Suprapubic skin (tissue), 4 donors: ENCODE measurements at regions not wholly inside any gene's neighbourhood (a gene's known extent, or its start where the extent isn't known, plus 50 kb on each side); places are given as distances from the start of the nearest gene placed in this dataset.

Experiments used
- DNase-seq, 2 donors: peaks; one replicate each; pipeline ENCODE4 v3.0.0-alpha.2; 2019; ENCODE audit warnings: low spot score in 2 of 2
- H3K27ac ChIP-seq: fragments of 200-600 bp; sonication (generic); one replicate; pipeline ENCODE4 v1.5.1; 2019
- H3K27me3 ChIP-seq: fragments of 200-600 bp; sonication (generic); one replicate; pipeline ENCODE4 v1.5.1; 2019
- H3K36me3 ChIP-seq: fragments of 200-600 bp; sonication (generic); one replicate; pipeline ENCODE4 v1.5.1; 2019
- H3K4me1 ChIP-seq: fragments of 200-600 bp; sonication (generic); one replicate; pipeline ENCODE4 v1.5.1; 2019
- H3K4me3 ChIP-seq: fragments of 200-600 bp; sonication (generic); one replicate; pipeline ENCODE4 v1.5.1; 2019; ENCODE audit warnings: mild to moderate bottlenecking
- H3K9me3 ChIP-seq: fragments of 200-600 bp; sonication (generic); one replicate; pipeline ENCODE4 v1.5.1; 2019
- CTCF ChIP-seq, 2 donors: fragments of 200-600 bp in 1 of 2; fragments of 450-650 bp in 1 of 2; sonication (generic) in 1 of 2; IDR thresholded peaks; one replicate each; pipeline ENCODE4 v1.5.1; 2016 to 2019; ENCODE audit warnings: antibody characterized with exemption in 2 of 2, mild to moderate bottlenecking in 1 of 2, moderate library complexity in 1 of 2
- EP300 ChIP-seq: sonication (generic); formaldehyde crosslinking; IDR thresholded peaks from one replicate; pipeline ENCODE4 v1.6.1; 2017; ENCODE audit warnings: antibody characterized with exemption
- POLR2A ChIP-seq, 2 donors: fragments of 450-650 bp; IDR thresholded peaks; one replicate each; pipeline ENCODE4 v1.6.1; 2017; ENCODE audit warnings: antibody characterized with exemption in 2 of 2, mild to moderate bottlenecking in 2 of 2, moderate library complexity in 2 of 2
- POLR2AphosphoS5 ChIP-seq, 3 donors: sonication (generic); formaldehyde crosslinking; IDR thresholded peaks; one replicate each; pipeline ENCODE4 v1.6.1; 2017; ENCODE audit warnings: antibody characterized with exemption in 3 of 3
- WGBS: methylation state at CpG from one replicate; pipeline ENCODE4 v1.1.5; 2018; 5-methylcytosine and 5-hydroxymethylcytosine counted together

GRCh38 chr6:94394822-94395221 is 975.5 kb upstream of the EPHA7 start:
- Histone ChIP-seq H3K27me3 (no peaks in the 10 kb centered on the region), H3K27ac (no peak overlapping the region), H3K4me3 (no peak overlapping the region), H3K9me3 (no peaks in the 10 kb centered on the region), H3K4me1 (no peaks in the 10 kb centered on the region), H3K36me3 (no peaks in the 10 kb centered on the region)
- no peak for TF ChIP-seq CTCF (IDR thresholded peaks at IDR 0.05)
- TF ChIP-seq POLR2A (IDR thresholded peaks at IDR 0.05) = no peak
- no peak for TF ChIP-seq EP300
- no peak for TF ChIP-seq POLR2AphosphoS5 (IDR thresholded peaks at IDR 0.05)
- no peak for DNase-seq
- 73% methylated on average over 2 of the region's 2 CpGs for WGBS

- Histone ChIP-seq H3K4me3 (no peak overlapping the region), H3K27ac (no peak overlapping the region), H3K9me3 (no peaks in the 10 kb centered on the region), H3K4me1 (no peaks in the 10 kb centered on the region), H3K27me3 (no peaks in the 10 kb centered on the region), H3K36me3 (no peaks in the 10 kb centered on the region)
- DNase-seq = no peak
- 56% methylated on average over 2 of the region's 2 CpGs for WGBS
- TF ChIP-seq POLR2AphosphoS5 (IDR thresholded peaks at IDR 0.05) = no peak
- no peak for TF ChIP-seq POLR2A (IDR thresholded peaks at IDR 0.05)
- TF ChIP-seq CTCF (IDR thresholded peaks at IDR 0.05) = no peak
- no peak for TF ChIP-seq EP300
These were observed 969.9 kb upstream of the EPHA7 start for GRCh38 chr6:94389218-94389617.

- H3K27ac ChIP-seq = no peak overlapping the region
- H3K9me3 ChIP-seq = no peaks in the 10 kb centered on the region
- no peaks in the 10 kb centered on the region for H3K36me3 ChIP-seq
- H3K4me1 ChIP-seq = no peaks in the 10 kb centered on the region
- DNase-seq = no peak
- no peaks in the 10 kb centered on the region for H3K27me3 ChIP-seq
- H3K4me3 ChIP-seq = no peak overlapping the region
- no peak for TF ChIP-seq POLR2AphosphoS5 (IDR thresholded peaks at IDR 0.05)
- no peak for TF ChIP-seq CTCF (IDR thresholded peaks at IDR 0.05)
- no peak for TF ChIP-seq EP300
- TF ChIP-seq POLR2A (IDR thresholded peaks at IDR 0.05) = no peak
- 68% methylated on average over 1 of the region's 1 CpG for WGBS
These were observed 958.5 kb upstream of the EPHA7 start for GRCh38 chr6:94377835-94378234.

- TF ChIP-seq CTCF (IDR thresholded peaks at IDR 0.05) = no peak
- TF ChIP-seq EP300 = no peak
- TF ChIP-seq POLR2AphosphoS5 (IDR thresholded peaks at IDR 0.05) = no peak
- no peak for TF ChIP-seq POLR2A (IDR thresholded peaks at IDR 0.05)
- H3K4me3 ChIP-seq = no peak overlapping the region
- no peak for DNase-seq
- no peaks in the 10 kb centered on the region for H3K27me3 ChIP-seq
- no peak overlapping the region for H3K27ac ChIP-seq
- no peaks in the 10 kb centered on the region for H3K9me3 ChIP-seq
- H3K4me1 ChIP-seq = no peaks in the 10 kb centered on the region
- WGBS = 93% methylated on average over 1 of the region's 1 CpG
- no peaks in the 10 kb centered on the region for H3K36me3 ChIP-seq
These were observed 957.5 kb upstream of the EPHA7 start for GRCh38 chr6:94376876-94377275.

GRCh38 chr6:94372229-94372628 is 952.9 kb upstream of the EPHA7 start:
- Histone ChIP-seq H3K27me3 (no peaks in the 10 kb centered on the region), H3K4me3 (no peak overlapping the region), H3K27ac (no peak overlapping the region), H3K9me3 (no peaks in the 10 kb centered on the region), H3K36me3 (no peaks in the 10 kb centered on the region), H3K4me1 (no peaks in the 10 kb centered on the region)
- TF ChIP-seq CTCF (IDR thresholded peaks at IDR 0.05) (no peak), EP300 (no peak), POLR2AphosphoS5 (IDR thresholded peaks at IDR 0.05) (no peak), POLR2A (IDR thresholded peaks at IDR 0.05) (no peak)
- no peak for DNase-seq
